HG03039 (cell line): ENCODE measurements at regions not wholly inside any gene's neighbourhood (a gene's known extent, or its start where the extent isn't known, plus 50 kb on each side); places are given as distances from the start of the nearest gene placed in this dataset.
"Not testable (repeated sequence)": the region's sequence is repeated elsewhere in the genome, so short reads cannot be mapped to it uniquely, and the experiment has no call there.

ENCODE experiments used
- ATAC-seq: cut with Tn5 transposase; IDR thresholded peaks from one replicate; pipeline ENCODE4 v1.9.1; 2021; ENCODE audit warnings: mild to moderate bottlenecking, moderate library complexity; ENCODE audit not compliant: unreplicated experiment

DNA sequence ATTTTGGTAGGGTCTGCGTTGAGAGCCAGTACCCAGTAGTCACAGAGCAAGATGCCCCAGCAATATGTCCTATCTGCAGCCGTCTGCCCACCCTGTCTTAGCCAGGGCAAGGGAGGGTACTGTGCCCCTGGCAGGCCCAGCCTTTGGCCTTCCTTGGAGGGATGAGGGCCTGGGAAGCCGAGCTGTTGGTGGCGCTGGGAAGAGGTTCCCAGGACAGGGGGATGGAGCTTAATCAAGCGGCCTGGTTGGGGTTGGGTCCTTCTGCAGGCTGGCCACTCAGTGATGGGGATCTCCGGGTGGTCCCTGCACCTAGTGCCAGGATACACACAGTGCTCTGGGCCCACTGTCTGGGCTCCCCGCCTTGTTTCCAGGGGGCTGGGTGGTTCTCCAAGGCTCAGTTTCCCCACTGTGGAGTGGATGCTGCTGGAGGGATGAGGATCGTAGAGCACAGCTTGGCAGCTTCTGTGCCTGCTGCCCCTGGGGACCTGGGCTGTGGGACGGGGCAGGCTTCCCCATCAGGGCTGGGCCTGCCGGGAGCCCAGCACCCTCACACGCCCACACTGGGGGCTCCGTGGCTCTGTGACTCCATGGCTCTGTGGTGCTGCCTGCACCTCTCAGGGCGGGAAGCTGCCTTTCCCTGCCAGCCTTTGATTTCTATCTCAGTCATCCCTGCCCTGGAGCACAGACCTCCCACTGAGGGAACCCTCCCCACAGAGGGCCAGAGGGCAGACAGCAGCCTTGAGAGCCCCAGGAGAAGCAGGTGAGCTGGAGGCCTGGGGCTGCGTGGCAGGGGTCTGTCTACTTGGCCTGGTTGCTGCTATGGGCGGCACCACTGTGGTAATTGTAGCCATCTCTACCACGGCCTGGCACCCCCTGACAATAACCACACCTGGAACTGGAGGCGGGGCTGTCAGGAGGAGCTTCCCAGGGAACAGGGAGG is 357.0 kb downstream of the TMEM121 start:
- ATAC-seq = no peak

DNA sequence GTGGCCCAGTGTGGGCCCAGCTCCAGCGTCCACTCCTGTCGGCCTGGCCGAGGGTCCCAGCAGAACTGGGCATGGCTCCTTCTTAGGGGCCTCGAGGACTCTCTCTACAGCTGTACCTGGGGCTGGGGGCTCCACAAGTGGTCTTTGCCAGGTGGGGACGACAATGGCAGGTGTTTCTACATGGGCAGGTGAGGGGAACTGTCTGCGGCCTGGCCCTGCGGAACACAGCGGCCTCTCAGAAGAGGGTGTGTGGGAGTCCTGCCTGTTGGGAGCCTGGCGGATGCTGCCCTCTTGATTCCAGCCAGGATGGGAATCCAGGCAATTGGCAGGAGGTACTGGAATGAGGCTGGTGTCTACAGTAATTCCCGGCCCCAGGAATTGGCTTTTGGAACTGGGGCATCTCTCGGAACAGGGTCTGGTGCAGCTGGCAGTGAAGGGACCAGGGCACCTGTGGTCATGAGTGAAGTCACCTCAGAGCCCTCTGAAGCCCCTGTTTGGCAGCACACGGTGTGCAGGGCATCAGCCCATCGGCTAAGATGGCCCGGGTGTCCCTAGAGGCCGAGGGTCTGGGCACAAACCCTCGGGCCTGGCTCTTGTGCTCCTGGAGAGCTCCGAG is 357.9 kb downstream of the TMEM121 start:
- ATAC-seq = not testable (repeated sequence)

DNA sequence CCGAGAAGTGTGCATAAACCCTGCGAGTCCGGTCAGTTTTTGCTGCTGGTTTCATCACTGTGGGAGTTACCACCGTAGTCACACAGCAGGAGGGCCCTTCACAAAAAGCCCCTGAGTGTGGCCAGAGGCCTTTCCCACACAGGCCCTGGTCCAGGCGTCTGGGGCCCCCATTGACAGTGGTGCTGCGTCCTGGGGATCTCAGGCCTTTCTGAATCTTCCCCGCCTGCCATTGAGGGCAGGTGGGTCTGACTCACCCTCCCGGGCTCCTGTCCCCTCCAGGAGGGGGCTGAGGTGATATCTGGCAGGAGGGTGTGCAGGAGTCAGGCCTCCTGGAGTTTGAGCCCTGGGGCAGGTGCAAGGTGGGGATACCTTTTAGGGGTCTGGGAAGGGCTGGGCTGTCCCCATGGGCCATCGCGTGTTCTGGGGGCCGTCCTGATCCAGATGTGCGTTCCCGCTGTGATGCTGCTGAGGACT is 358.5 kb downstream of the TMEM121 start:
- ATAC-seq = no peak

DNA sequence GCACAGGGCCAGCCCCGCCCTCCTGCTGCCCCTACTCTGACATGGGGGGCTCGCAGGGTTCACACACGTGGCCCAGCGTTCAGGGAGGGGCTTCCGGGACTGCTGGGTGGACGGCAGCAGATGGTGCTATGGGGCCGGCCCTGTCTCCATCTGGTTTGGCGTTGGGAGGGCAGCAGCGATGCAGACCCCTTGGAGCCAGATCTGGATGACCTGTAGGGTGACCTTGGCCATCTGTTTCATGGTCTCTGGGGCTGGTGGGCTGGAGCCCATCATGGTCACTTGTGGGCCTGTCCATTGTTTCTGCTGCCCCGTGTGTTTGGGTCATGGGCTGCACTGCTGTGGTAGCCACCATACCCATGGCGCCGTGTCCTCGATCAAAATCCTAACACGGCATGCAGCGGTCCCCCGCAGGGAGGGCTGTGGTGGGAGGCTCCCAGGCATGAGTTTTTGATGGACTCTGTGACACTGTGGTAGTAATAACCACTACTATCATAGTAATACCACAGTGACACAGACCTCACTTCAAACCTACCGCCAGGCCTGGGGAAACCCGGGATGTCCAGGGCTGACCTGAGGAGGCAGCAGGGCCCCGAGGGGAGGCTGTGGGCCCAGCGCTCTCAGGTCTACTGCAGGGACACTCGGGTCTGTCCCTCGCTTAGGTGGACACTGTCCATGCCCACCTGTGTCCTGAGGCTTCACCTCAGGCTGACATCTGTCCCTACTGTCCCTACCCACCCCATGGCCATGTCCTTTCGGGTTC is 359.4 kb downstream of the TMEM121 start:
- ATAC-seq = no peak

DNA sequence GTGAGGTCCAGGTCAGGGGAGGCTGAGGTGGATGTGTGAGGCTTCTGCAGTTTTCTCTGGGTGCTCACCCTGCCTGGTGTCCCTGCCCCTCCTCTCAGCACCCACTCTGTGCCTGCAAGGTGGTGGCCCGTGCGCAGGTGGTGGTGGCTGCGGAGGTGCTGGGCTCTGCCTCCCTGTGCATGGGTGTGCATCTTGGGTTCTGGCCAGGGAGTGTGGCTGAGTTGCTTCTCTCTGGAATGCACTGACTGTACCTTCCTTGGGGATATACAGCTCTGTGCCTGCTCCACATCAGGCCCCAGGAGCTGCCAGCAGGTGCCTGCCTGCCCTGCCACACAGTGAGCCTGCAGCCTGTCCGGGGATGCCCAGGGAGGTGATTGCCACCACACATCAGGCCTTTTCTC is 360.4 kb downstream of the TMEM121 start:
- ATAC-seq = not testable (repeated sequence)

DNA sequence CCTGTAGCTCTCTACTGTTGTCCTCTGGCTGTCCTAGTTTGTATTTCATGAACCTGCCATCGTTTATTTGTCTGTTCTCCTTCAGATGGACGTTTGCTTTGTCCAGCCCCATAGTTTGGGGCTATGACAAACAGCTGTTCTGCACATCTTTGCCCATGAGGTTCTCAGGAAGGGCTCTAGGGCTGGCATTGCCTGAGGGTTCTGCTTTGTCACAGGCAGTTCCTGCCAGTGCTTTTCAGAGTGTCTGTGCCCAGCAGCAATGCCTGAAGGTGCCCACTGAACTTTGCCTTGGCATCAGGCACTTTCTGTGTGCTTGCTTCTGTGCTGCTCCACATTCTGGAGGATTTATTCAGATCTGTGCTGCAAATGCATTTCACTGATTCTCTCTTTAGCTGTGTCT is 361.3 kb downstream of the TMEM121 start:
- ATAC-seq = no peak

DNA sequence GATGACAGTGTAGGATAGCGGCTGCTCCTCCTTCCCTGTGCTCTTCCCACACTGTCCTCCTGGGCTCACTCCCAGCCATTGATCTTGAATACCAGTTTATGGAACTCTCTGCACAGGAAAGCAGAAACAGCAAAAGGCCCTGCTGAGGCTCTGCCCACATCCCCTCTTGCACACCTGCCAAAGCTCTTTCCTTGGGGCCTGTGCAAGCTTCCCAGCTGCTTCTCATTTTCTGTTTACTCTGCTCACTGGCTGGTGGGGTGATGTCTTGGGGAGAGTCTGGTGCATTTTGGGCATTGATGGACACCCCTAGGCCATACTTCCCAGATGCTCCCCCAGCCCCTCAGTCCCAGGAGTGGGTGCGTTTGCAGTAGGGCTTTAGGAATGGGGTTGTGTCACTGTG is 361.8 kb downstream of the TMEM121 start:
- no peak for ATAC-seq

DNA sequence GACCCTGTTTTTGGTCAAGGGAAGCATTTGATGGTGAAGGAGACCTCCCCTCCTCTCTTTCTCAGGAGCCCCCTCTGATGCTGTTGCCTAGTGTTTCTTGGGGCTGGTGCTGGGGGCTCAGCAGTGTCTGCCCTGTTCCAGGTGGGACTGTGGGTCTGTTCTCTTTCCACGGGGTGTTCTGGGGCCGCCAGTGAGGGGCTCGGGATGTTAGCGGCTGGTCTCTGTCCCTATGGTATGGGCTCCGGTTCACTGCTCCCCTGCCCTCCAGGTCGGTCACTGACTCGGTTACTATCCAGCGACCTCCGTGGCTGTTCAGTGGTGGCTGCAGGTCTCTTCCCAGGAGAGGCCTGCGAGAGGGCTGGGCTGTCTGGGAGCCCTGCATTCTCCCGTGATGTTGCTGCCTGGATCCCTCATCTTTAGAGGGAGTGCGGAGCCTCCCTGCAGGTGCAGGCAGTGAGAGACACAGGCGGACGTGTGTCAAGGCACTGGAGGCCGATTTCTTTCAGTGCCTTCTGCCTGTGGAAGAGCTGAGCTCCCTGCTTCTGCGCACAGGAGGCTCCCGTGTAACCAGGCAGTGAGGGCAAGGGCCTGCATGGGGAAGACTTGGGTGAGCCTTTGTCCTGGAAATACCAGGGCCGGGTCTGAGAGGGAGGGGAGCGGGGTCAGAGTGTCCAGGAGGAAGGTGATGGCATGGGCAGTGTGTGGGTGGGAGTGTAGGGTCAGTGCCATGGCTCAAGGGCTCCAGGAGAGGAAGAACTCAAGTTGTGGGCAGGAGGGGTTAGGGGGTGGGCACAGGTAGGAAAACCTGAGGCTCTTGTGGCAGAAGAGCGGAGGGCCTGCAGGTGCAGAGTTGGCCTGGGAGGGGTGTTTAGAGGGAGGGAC is 362.6 kb downstream of the TMEM121 start:
- no peak for ATAC-seq

DNA sequence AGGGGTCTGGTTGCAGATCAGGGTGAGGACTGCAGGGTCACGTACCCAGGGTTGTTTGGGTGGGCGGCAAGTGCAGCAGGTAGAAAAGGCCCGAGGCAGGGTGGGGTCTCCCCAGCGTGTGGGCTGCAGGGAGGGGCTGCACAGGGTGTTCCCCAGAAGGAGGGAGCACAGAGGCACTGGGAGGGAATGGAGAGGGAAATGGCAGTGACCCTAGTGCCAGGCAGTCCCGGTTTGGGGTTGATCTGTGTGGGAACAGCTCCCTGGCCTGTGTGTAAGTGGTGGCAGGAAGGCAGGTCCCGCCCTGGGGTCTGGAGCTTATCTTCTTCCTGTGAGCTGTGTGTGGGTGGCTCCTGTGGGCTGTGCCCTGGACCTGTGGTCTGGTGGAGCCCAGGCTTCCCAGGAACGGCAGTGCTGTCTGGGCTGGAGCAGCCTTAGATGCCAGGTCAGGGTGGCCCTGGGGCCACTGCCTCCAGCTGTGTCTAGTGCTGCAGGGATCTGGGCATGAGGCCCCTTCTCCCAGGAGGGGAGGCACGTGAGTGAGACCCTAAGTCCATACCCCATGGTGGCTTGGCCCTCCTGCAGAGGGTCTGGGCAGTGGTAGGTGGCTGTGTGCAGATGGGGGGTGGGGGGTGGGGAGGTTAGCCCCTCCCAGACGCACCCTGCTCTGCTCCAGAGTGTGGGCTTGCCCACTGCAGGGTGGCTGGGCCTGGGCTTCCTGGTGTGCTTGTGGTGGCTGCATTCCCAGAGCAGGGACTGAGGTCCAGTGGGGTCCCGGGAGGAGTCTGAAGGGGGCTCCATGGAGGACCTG is 363.5 kb downstream of the TMEM121 start:
- no peak for ATAC-seq

DNA sequence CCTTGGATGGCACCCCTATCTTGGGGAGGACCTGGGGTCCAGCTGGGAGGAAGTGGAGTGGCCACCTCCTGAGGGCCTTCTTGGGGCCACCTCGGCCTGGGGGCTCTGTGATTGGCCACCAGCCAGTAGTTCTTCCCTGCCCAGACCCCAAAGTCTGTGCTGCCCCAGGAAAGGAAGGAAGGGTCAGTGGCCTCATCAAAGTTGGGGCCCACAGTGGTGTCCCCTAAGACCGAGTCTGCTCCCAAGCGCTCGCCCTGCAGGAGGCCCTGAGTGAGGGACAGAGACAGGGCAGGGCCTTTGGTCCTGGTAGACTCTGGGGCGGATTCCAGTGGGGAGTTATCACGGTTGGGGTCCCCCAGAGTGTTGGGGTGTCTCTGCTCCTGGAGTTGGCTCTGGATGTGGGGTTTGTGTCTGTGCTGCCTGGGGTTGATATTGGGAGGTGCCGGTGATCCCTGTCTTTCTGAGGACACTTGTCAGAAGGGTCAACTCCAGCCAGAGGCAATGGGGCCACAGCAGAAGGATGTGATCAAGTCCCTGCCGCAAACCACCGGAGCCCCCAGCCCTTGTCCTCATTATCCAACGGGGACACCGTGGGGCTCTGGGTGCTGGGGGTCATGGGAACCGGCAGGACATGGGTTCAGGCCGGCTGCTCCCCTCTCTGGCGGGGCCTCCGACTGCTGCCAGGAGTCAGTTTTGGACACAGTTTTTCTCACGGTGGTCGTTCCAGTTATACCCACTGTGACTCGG is 364.3 kb downstream of the TMEM121 start:
- no peak for ATAC-seq

DNA sequence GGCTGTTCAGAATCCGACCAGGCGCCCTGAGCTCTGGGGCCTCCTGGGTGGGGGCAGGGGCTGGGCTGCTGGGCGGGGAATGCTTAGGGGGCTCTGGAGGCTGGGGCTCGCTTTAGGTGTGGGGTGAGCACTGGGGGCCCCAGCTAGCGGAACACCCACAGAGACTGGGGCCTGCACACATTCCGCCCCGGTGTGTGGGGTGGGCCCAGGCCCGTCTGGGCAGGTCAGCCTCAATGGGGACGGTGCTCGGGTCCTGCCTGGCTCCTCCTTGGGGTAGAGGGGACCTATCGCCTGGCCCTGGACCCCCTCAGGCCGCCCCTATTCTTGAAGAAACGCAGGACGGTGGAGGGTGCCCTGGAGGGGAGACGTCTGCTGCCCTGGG is 364.8 kb downstream of the TMEM121 start:
- no peak for ATAC-seq

DNA sequence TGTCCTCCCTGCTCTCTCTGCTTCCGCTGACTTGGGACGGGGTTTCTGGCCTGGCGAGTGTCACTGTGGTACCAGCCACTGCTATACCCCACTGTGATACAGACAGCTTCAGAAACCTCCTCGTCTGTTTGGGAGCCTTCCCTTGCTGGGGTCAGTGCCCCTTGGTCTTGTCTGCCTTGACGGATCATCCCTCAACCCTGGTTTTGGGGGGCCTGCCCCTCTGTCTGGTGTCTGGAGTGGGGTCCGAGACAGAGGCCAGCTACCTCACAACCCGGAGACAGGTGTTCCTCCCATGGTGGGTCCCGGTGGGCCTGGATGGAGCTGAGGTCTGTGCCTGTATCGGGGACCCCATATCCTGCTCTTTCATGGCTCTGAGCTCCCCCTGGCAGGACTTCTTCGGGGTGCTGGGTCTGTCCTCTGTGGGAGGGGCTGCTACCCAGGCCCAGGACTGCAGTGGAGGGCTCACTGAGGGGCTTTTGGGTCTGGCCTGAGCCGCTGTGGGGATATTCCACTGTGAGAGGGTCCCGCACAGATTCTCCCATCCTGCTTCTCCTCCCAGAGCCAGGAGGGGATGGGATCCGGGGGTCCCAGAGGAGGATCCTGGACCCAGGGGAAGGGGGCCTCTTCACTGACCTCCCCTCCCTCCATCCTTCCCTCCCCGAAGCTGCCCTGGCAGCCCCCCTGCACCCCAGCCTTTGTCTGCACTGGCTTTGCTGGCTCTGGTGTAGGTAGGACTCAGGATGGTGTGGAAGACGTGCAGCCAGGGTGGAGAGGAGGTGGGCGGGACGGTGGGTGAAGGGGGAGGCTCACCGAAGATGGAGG is 365.5 kb downstream of the TMEM121 start:
- ATAC-seq = no peak

DNA sequence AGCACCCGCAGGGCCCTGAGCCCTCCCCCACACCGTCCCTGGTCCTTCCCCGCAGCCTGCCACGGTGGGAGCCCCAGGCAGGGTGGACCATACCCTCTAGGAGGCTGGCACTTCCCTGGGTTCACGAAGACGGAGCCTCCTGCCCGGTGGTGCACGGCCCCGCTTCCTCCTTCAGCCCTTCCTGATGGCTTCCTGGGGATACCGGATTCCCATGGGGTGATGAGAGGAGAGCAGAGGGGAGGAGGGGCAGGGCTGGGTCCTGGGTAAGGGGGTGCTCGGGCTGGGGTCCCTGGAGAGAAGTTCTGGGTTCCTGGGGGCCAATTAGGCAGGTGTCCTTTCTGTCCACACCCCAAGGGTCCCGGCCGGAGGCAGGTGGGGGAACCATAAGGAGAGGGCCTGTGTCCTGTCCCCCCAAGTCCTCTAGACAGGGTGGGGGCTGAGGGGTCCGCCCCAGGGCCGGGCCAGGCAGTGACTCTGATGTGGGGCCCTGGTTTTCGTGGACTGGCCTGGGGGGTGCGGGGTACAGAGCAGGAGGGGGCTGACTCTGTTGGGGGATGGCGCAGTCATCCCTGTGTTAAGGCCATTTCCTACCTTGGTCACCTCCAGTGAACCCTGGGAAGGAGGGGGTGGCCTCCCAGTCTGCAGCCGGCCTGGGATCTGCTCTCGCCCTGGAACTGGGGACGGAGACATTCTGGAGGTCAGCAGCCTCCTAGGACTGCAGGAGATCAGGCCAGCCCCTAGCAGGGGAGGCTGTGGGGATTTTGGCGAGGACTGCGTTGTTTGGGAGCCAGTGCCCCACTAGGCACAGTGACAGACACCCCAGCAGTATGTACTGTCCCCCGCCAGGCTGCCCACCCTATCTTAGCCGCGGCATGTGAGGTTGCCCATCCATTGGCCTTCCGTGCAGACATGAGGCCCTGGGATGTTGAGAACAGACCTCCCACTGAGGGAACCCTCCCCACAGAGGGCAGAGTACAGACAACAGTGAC is 366.4 kb downstream of the TMEM121 start:
- ATAC-seq = not testable (repeated sequence)

DNA sequence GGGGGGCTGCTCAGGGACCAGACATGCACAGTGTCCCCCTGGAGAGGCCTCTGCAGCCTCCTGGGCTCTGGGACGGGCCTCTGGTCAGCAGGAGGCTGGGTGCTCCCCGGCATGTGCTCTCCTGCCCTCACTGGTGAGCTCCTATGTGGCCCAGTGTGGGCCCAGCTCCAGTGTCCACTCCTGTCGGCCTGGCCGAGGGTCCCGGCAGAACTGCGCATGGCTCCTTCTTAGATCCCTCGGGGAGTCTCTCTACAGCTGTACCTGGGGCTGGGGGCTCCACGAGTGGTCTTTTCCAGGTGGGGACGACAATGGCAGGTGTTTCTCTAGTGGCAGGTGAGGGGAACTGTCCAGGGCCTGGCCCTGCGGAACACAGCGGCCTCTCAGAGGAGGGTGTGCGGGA is 367.3 kb downstream of the TMEM121 start:
- ATAC-seq = not testable (repeated sequence)

DNA sequence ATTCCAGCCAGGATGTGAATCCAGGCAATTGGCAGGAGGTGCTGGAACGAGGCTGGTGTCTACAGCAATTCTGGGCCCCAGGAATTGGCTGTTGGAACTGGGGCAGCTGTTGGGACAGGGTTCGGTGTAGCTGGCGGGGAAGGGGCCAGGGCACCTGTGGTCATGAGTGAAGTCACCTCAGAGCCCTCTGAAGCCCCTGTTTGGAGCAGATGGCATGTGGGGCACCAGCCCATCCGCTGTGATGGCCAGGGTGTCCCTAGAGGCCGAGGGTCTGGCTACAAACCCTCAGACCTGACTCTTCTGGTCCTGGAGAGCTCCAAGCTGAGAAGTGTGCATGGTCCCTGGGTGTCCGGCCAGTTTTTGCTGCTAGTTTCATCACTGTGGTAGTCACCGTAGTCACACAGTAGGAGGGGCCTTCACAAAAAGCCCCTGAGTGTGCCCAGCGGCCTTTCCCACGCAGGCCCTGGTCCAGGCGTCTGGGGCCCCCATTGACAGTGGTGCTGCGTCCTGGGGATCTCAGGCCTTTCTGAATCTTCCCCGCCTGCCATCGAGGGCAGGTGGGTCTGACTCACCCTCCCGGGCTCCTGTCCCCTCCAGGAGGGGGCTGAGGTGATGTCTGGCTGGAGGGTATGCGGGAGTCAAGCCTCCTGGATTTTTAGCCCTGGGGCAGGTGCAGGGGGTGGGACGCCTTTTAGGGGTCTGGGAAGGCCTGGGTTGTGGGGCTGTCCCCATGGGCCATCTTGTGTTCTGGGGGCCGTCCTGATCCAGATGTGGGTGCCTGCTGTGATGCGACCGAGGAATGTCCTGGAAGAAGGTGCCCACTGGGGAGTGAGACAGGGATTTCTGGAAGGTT is 368.0 kb downstream of the TMEM121 start:
- ATAC-seq = no peak
